ENCODE measurements at regions not wholly inside any gene's neighbourhood (a gene's known extent, or its start where the extent isn't known, plus 50 kb on each side); places are given as distances from the start of the nearest gene placed in this dataset.

DNA sequence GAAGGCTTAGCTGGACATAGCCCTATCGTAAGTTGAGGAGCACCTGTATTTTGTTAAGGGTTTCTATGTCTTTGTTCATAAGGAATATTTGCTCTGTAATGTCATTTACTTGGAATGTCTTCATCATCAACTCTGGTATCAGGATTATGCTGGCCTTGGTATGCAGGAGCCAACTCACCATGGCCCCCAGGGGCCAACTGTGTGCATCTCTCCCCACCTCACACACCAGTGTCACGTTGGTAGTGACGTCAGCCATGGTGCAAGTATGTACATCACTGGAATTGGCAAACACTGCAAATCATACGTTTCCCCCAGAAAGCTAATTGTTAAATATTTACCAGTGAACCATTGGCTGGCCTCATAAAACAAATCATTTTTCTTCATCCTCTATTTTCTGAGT is 70.8 kb downstream of the YTHDF1 start:
- DNase-seq (ENCODE audit: low spot score) = no peak

DNA sequence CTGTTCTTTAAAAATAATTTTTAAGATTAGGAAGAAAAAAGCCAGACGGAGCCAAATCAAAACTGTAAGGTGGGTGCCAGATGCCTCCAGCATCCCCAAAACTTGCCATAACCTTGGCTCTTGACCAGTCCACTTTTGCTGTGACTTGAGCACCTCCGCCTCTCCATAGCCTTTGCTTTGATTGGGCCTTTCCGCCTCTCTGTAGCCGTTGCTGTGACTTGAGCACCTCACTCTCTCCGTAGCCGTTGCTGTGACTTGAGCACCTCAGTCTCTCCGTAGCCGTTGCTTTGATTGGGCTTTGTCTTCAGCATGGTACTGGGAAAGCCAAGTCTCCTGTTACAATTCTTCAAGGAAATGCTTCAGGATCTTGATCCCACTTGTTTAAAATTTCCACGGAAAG is 73.0 kb downstream of the YTHDF1 start:
- no peak for DNase-seq (ENCODE audit: low spot score)

DNA sequence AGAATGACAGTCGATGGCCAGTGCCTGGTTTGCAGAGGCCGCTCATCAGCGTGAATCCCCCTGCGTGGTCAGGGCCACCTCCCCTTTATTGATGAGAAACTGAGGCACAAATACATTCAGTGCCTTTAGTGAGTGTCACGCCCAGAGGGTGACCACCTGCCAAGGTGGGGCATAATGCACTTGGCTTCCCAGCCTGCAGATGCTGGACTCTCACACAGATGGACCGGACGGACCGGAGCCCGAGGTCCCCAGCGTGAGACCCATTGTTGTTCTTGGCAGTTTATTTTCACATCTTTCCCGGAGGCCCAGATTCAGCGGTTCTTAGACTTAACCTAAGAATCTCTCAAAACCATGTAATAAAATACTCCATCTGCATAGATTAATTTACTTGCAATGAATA is 74.4 kb downstream of the YTHDF1 start:
- no peak for DNase-seq (ENCODE audit: low spot score)

DNA sequence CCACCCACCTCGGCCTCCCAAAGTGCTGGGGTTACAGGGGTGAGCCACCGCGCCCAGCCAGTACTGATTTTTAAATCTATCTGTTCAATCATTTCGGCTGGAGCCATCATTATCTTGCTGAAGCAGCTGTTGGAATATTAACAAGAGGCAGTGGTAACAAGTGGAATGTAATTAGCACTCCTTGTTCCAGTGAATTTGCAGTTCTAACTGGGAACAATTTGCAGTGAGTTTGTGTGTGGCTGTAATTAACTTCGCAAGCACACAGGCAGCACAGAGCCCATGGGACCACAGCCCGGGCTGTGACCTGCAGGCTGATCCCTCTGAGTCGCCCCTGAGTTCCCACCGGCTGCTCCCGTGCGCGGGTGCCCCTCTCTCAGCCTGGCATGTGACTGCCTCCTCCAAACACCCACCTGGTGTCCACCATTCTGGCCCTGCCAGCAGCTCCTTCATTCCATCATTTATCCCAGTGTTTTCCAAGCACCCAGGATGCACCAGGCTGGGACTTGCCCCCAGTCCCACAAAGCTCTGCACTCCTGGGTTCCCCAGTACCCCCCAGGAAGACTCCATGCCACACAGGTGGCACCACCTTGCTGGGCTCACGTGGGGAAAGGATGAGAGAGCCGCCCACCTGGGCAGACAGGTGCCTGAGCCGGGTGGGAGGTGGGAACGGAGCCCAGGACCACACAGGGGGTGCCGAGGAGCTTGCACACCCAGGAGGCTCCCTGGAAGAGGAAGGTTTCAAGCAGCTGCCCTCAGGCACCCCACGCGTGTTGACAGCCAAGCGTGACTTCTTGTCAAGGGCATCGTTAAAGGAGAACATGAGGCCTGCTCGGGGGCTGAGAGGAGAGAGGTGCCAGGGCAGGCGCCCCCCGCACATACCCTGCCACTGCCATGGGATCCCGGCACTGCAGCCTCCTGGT is 75.2 kb downstream of the YTHDF1 start:
- DNase-seq (ENCODE audit: low spot score) = no peak

DNA sequence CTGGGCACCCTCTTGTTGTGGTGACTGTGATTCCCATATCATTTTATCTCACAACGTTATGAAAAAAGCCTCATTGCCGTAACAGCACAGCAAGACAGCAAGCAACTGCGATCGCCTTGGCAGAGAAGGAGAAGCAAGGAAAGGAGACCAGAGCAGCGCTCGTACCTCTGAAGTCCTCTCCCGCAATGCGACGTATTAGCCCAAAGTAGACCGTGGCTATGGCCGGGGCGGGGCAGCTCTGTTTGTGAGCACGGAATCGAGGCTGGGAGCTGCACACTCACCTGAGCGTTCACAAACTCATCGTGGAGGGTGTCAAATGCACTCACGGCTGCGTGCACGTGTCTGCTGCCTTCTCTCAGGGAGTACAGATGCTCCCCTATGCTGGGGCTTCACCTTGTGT is 76.1 kb downstream of the YTHDF1 start:
- DNase-seq (ENCODE audit: low spot score) = no peak

DNA sequence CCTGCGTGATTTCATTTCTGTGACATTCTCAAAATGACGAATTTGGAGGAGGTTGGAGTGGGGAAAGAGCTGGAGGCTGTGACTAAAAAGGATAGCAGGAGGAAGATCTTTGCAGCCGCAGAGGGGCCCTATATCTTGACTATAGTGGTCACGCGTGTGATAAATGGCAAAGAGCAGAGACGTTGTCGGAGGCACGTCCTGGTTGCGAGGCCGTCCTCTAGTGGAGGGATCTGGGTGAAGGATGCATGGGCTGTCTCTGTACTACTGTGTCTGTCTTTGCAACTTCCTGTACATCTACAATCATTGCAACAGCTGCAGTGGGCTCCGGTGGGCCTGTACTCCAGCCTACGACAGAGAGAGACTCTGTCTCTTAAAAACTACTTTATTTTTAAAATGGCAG is 76.6 kb downstream of the YTHDF1 start:
- no peak for DNase-seq (ENCODE audit: low spot score)

DNA sequence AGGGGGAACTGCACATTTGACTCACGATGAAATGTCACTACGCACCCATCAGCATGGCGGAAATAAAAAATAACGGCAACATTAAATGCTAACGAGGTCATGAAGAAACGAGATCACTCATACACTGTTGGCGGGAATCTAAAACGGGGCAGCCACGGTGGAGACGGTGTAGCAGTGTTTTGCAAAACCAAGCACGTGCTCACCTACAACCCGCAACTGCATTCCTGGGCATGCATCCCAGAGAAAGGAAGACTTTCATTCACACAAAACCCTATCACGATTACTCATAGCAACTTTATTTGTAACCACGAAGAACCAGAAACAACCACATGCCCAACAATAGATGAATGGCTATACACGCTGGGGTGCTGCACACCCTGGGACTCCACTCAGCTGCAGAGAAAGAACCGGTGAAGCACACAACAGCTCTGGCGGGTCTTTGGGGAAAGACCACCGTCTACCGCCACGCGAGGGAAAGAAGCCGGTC is 77.0 kb downstream of the YTHDF1 start:
- DNase-seq (ENCODE audit: low spot score) = no peak

DNA sequence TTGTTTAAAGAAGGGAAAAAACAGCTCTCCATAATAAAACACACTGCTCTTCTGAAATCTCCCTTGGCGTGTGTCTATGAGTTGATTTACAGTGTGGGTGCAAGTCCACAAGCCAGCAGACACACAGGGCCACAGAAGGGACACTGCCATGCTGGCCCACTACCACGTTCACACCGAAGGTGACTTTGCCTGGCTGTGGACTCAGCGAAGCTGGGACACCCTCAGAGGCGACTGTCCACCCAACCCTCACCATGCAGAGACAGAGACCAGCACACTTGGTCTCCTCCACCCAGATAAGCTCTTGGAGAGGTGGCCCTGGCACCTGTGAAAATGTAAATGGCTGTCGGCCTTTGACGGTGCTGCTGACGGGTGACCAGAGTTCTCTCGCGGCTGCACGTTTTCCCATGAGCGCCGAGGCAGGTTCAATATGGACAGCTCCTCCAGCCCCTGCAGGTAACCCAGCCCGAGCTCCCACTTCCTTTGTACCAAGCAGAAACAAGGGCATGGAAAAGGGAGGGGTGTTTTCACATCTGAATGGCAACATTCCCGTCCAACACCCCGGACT is 78.0 kb downstream of the YTHDF1 start:
- no peak for DNase-seq (ENCODE audit: low spot score)

DNA sequence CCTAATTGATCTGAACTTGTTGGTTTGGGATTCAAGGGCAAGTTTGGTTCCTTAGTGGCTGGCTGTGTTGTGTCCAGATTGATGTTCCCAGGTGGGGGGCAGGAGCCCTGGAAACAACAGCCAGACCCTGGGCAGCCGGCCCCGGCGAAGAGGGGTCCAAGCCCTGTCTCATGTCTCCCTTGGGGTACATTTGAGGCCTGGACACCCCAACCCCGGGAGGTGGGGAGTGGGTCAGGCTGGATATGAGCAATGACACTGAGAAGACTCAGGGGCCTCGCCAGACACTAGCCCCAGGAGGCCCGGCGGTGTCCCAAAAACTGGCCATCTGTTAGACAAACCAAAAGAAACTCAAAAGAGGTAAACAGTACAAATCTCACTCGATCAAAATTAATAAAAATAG is 79.6 kb downstream of the YTHDF1 start:
- no peak for DNase-seq (ENCODE audit: low spot score)

DNA sequence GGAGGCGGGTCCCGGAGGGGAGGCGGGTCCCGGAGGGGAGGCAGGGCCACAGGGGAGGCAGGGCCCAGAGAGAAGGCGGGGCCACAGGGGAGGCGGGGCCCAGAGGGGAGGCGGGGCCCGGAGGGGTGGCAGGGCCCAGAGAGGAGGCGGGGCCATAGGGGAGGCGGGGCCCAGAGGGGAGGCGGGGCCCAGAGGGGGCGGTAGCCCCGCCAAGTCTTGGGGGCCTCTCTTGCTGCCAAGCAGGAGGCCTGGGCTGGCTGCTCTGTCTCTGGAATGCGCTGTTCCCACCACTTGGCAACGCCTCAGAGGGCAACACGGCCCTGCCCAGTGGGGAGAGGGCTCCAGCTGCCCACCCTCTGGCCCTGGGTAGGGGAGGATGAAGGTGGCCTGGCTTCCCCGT is 80.5 kb downstream of the YTHDF1 start:
- peak; percentile 62 for DNase-seq (ENCODE audit: low spot score)

DNA sequence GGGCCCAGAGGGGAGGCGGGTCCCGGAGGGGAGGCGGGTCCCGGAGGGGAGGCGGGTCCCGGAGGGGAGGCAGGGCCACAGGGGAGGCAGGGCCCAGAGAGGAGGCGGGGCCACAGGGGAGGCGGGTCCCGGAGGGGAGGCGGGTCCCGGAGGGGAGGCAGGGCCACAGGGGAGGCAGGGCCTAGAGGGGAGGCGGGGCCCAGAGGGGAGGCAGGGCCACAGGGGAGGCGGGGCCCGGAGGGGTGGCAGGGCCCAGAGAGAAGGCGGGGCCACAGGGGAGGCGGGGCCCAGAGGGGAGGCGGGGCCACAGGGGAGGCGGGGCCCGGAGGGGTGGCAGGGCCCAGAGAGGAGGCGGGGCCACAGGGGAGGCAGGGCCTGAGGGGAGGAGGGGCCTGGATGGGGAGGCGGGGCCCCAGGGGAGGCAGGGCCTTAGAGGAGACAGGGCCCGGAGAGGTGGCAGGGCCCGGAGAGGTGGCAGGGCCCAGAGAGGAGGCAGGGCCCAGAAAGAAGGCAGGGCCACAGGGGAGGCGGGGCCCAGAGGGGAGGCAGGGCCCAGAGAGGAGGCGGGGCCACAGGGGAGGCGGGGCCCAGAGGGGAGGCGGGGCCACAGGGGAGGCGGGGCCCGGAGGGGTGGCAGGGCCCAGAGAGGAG is 81.1 kb downstream of the YTHDF1 start:
- DNase-seq (ENCODE audit: low spot score) = peak; percentile 47

DNA sequence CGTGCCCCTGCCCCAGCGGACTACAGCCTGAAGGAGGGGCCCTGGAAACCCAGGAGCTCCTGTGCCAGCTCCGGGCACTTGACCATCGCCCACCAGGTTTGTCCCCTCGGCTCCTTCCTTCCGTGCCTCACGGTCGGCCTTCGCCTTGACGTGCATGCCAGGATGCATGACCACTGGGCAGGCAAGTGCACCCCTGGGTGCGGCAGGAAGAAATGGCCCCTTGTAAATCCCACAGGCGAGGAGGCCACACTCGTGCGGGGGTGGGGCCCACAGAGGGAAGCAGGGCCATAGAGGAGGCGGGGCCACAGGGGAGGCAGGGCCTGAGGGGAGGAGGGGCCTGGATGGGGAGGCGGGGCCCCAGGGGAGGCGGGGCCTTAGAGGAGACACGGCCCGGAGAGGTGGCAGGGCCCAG is 81.7 kb downstream of the YTHDF1 start:
- DNase-seq (ENCODE audit: low spot score) = peak; percentile 74

DNA sequence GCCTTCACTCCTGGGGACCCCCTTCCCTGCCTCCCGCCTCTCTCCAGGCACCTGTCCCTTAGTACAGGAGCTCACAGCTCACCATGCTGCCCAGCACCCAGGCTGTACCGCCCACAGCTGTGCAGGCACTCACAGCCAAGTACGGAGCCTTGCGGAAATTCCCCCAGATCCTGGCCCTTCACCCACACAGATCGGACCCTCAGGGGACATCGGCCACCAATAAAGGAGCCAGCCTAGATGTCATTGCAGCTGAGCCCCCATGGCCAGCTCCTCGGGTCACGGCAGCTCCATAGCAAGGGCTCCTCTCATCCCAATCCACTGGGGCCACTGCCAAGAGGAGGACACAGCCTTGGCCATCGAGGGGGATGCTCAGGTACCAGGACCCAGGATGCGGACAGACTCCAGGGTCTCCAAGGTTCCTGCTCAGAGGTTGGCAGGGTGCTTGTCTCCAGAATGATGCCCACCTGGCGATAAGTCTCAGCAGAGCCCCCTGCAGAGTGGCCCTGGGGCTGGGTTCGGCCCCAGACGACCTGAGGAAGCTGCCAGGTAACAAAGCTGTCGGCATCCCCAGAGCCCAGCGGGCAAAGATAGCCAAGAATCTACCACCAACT is 82.3 kb downstream of the YTHDF1 start:
- DNase-seq (ENCODE audit: low spot score) = no peak

DNA sequence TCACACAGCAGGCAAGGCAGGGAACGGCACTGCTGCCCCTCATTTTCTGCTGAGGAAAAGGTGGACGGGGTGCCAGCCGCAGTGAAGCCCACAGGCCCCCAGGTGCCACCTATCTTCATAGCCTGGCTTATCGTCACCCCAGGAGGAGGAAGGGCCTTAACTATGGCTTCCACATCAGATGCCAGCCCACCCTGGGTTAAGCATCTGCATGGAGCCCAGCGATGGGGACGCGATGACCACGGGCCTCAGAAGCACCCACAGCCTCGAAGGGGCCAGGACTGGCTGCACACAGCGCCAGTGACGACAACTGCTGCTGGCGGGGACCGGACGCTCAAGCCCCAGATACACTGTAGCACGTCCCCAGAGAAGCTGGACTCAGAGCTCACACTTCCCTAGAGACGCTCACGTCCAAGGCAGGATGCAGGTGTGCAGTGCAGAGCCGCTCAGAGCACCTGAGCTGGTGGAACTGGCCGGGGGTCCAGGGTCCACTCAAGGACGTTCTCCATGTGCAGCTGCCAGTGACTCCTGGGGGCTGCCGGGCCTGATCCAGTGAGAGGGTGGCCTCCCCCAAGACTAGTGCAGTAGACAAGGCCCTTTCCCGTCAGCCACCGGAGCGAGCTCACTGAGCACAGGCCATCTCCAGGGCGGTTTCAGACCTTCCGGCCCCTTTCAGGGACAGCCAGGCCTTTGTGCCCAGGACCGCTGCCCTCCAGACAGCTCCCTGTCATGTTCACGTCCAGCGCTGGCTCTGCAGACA is 83.0 kb downstream of the YTHDF1 start:
- no peak for DNase-seq (ENCODE audit: low spot score)

DNA sequence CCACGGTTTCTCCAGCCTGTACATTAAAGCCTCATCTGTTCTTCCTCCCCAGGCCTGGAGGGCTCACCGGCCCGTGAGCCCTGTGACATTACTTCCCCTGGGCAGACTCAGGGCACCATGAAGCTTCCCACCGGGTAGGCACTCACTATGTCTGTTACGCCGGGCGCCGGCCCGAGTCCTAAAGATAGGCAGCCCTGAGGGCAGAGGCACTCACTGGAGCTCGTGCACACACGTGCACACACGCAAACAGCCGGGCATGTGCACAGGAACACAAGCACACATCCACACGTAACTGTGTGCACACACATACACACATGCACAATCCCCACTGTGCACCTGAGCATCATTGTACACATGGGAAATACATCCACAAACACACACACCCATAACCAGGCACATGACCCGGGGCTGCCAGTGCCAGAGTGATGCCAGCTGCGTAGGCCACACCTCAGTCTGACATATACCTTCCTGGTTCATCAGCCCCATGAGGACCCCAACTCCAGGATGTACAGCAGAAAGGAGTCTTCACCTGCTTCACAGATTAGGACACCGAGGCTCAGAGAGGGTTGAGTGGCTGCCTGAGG is 83.7 kb downstream of the YTHDF1 start:
- no peak for DNase-seq (ENCODE audit: low spot score)

DNA sequence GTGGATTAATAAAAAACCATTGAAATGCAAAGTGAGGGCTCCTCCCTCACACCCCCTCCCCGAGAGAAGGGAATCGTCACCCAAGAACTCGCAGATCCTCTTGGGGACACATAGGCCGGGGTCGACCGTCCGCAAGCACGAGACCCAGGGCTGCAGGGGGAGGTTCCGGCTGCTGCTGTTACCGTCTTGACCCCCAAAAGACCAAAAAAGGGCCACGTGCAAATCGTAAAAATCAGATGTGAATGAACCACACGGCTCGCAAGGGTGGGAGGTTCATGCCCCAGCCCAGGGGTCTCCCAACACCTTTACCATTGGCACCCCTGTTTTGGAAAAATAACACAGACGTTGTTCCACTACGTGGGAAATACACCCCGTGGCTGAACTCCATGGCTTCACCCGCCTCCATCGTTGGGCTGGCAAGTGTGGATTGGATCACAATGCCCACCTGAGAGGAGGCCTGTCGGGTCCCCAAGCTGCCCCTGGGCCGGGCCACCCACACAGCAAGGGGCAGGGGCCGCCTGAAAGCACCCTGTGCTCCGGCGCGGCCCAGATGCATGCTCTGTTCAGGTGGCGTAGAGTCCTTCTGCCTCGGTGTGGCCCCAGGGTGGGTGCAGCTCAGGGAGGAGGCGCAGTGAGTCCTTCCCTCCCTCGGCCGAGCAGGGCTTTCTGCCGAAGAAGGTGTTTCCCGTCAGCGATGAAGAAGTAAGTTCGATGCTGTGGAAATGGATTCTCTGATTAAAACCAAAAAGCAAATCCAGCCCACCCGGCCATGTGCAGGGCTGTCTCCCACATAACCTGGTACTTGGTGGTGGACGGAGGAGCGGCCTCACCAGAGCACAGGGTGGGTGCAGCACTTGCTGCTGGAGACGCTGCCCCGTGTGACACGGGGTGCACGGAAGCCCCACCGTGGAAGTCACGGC is 85.0 kb downstream of the YTHDF1 start:
- no peak for DNase-seq (ENCODE audit: low spot score)

DNA sequence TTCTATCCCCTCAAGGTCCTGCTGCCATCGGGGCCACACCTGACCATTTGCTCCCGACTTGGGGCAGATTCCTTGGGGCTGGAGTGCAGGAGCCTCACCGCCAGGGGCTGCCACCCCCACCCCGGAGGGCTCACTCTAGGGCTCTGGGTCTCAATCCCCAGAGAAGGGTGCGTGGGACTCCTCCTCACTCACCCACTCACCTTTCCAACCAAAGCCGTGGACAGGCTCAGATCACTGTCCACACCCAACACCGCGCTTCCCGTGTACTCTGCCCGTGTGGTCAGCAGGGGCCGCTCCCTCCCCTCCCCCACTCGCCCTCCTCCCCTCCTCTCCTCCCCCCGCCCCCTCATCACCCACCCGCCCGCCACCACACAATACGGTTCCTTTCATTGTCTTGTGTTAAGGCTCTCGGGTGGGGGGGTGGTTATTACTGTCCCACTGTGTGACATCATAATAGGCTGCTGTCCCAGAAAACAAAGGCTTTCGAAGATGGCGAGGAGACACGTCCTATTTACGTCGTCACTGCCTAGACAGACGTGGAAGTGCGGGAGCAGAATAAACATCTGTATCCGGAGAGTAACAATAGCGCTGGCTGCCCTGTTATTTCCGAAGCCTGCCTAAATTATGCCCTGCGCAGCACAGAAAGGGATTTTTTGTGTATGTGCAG is 85.8 kb downstream of the YTHDF1 start:
- no peak for DNase-seq (ENCODE audit: low spot score)

DNA sequence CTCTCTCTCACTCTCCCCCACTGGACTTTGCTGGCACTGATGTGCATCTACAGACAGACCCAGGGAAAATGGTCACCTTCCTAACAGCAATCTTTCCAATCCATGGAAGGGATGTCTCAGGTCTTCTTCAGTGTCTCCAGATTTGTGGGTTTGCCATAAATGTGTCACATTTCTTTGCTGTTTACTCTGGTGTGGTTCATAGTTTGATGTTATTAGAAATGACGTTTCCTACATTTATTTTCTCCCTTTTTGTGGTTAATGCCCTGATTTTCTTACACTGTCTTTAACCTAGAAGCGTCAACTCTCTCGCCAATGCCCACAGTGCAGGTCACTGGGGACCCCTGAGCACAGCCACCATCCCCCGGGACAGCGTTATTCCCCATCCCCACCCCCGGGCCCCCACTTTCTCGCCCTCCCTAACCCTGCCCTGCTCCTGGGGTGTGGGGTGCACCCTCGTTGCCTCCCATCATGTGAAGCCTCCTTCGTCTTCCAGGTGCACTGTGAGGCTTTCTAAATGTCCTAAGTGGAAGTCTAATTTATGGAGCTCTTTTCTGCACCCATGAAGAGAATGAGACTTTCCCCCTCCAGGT is 86.5 kb downstream of the YTHDF1 start:
- no peak for DNase-seq (ENCODE audit: low spot score)

DNA sequence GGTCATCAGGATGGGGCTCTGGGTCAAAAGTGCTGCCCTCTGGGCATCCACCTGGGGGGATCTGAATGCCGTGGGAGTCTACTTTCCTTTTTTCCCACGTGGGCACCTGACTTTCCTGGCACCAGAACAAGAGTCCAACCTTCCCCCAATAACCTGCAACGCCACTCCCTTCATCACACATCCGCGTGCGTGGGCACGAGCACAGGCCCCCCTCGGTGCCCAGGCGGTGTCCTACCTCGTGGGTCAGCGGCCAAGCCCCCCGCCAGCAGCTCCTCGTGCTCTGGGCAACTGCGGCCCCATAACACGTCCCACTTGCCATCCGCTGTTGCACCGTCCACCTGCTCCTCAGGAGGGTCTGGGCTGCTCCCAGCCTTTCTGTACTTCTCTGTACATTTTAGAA is 87.0 kb downstream of the YTHDF1 start:
- no peak for DNase-seq (ENCODE audit: low spot score)

DNA sequence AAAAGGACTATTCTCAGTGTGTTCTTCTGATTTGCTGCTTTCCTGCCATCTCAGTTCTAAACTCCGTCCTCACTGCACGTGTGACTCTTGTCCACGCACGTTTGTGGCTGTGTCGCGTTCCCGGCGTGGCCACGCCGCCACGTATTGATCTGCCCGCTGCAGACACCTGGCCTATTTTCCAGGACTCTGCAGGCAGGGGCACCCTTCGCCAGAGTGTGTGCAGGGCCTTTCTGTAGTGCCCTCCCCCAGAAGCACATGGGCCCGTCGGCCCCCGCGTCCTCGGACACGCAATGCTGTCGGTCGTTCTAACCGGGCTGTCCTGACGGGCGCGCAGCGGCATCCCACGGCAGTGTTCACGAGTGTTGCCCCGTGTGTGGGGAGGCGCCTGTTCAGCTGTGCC is 87.6 kb downstream of the YTHDF1 start:
- no peak for DNase-seq (ENCODE audit: low spot score)

All from NAMALWA (cell line).